ENCODE measurements at regions not wholly inside any gene's neighbourhood (a gene's known extent, or its start where the extent isn't known, plus 50 kb on each side); places are given as distances from the start of the nearest gene placed in this dataset.

GRCh38 chr1:239717918-239718184, 331.5 kb downstream of the CHRM3 start (continued):
- TF ChIP-seq MAX (IDR thresholded peaks at IDR 0.05) = no peak

All from H1 (cell line).